ENCODE measurements at regions not wholly inside any gene's neighbourhood (a gene's known extent, or its start where the extent isn't known, plus 50 kb on each side); places are given as distances from the start of the nearest gene placed in this dataset.
A peak's percentile ranks its signal among the peaks of the same experiment; 100 is the strongest.

- Mint-ChIP-seq H3K4me3 (no peak overlapping the region), H3K4me1 (ENCODE audit: low read depth) (peaks cover 16% of the 10 kb centered on the region), H3K36me3 (ENCODE audit: low read depth) (0 out of 2 replicates have a peak, but pooled peaks cover 5% of the 10 kb centered on the region), H3K27ac (no peak overlapping the region), H3K27me3 (ENCODE audit: insufficient read depth) (no peaks in the 10 kb centered on the region), H3K9me3 (no peaks in the 10 kb centered on the region)
- no peak for DNase-seq
- no peak for TF ChIP-seq CTCF (IDR thresholded peaks at IDR 0.05)
Observed at GRCh38 chr7:81120111-81120510, 201.3 kb upstream of the SEMA3C start.

- H3K27ac Mint-ChIP-seq, result peak overlapping the region; percentile 14; the same call in 1 of the 2 replicates
- H3K4me1 Mint-ChIP-seq (ENCODE audit: low read depth), result peaks cover 51% of the 10 kb centered on the region
- no peaks in the 10 kb centered on the region for H3K9me3 Mint-ChIP-seq
- no peak for TF ChIP-seq CTCF (IDR thresholded peaks at IDR 0.05)
- DNase-seq, result no peak
- no peak overlapping the region for H3K4me3 Mint-ChIP-seq
- no peaks in the 10 kb centered on the region for H3K27me3 Mint-ChIP-seq (ENCODE audit: insufficient read depth)
- 0 out of 2 replicates have a peak, but pooled peaks cover 5% of the 10 kb centered on the region for H3K36me3 Mint-ChIP-seq (ENCODE audit: low read depth)
Observed at GRCh38 chr7:81114633-81115032, 195.8 kb upstream of the SEMA3C start.

GRCh38 chr7:81112731-81113130 lies 193.9 kb upstream of the SEMA3C start:
- DNase-seq, result no peak
- Mint-ChIP-seq H3K27me3 (ENCODE audit: insufficient read depth) (no peaks in the 10 kb centered on the region), H3K4me3 (no peak overlapping the region), H3K9me3 (no peaks in the 10 kb centered on the region), H3K4me1 (ENCODE audit: low read depth) (peaks cover 51% of the 10 kb centered on the region), H3K36me3 (ENCODE audit: low read depth) (0 out of 2 replicates have a peak, but pooled peaks cover 5% of the 10 kb centered on the region), H3K27ac (no peak overlapping the region)
- no peak for TF ChIP-seq CTCF (IDR thresholded peaks at IDR 0.05)

- TF ChIP-seq CTCF (IDR thresholded peaks at IDR 0.05), result no peak
- no peaks in the 10 kb centered on the region for H3K27me3 Mint-ChIP-seq (ENCODE audit: insufficient read depth)
- H3K4me3 Mint-ChIP-seq, result no peak overlapping the region; the same call in 1 of the 2 replicates
- no peaks in the 10 kb centered on the region for H3K36me3 Mint-ChIP-seq (ENCODE audit: low read depth)
- H3K4me1 Mint-ChIP-seq (ENCODE audit: low read depth), result peaks cover 43% of the 10 kb centered on the region
- H3K27ac Mint-ChIP-seq, result peak overlapping the region; percentile 31; the same call in 1 of the 2 replicates
- no peak for DNase-seq
- no peaks in the 10 kb centered on the region for H3K9me3 Mint-ChIP-seq
Observed at GRCh38 chr7:81111781-81112540, 193.1 kb upstream of the SEMA3C start.

- H3K4me3 Mint-ChIP-seq, result peak overlapping the region; percentile 35; the same call in 1 of the 2 replicates
- no peaks in the 10 kb centered on the region for H3K36me3 Mint-ChIP-seq (ENCODE audit: low read depth)
- no peaks in the 10 kb centered on the region for H3K9me3 Mint-ChIP-seq
- TF ChIP-seq CTCF (IDR thresholded peaks at IDR 0.05), result no peak
- DNase-seq, result peak; percentile 91
- H3K27ac Mint-ChIP-seq, result peak overlapping the region; percentile 5; the same call in 1 of the 2 replicates
- H3K4me1 Mint-ChIP-seq (ENCODE audit: low read depth), result peaks cover 42% of the 10 kb centered on the region
- no peaks in the 10 kb centered on the region for H3K27me3 Mint-ChIP-seq (ENCODE audit: insufficient read depth)
Observed at GRCh38 chr7:81111358-81111757, 192.5 kb upstream of the SEMA3C start.
